ENCODE measurements at regions not wholly inside any gene's neighbourhood (a gene's known extent, or its start where the extent isn't known, plus 50 kb on each side); places are given as distances from the start of the nearest gene placed in this dataset.

DNA sequence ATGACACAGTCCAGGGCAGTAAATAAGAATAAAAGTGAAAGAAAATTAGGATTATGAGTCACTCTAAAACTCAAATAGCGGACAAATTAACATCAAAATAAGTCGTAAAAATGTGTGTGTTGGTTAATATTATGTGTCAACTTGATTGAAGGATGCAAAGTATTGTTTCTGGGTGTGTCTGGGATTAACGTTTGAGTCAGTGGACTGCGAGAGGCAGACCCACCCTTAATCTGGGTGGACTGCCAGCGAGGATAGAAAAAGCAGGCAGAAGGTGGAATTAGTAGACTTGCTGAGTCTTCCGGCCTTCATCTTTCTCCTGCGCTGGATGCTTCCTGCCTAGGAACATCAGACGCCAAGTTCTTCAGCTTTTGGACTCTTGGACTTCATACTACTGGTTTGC is 324.3 kb upstream of the PCDH10 start:
- TF ChIP-seq EZH2 (IDR thresholded peaks at IDR 0.05) = no peak
- no peak for TF ChIP-seq POLR2AphosphoS5 (IDR thresholded peaks at IDR 0.05; ENCODE audit: borderline replicate concordance, low read depth, low read length)
- no peak for TF ChIP-seq FOXP2 (optimal IDR thresholded peaks at IDR 0.05; ENCODE audit: control extremely low read depth, extremely low read length, insufficient read depth)
